ENCODE measurements at regions not wholly inside any gene's neighbourhood (a gene's known extent, or its start where the extent isn't known, plus 50 kb on each side); places are given as distances from the start of the nearest gene placed in this dataset.

- H3K27ac ChIP-seq (ENCODE audit: insufficient read depth, low read length): no peak overlapping the region
- H3K9me3 ChIP-seq (ENCODE audit: control insufficient read depth, insufficient read depth, low read depth, low read length): no peaks in the 10 kb centered on the region
- DNase-seq (ENCODE audit: low read depth in 2 of 2): peak in 1 of 2 donors; percentile 42
- TF ChIP-seq CTCF (conservative IDR thresholded peaks at IDR 0.05 in 1 of 2, IDR thresholded peaks at IDR 0.05 in 1 of 2; ENCODE audit: low read depth in 1 of 2, low read length in 2 of 2) (no peak), EZH2 (IDR thresholded peaks at IDR 0.05; ENCODE audit: low read length, missing control alignments) (no peak)
- H3K27me3 ChIP-seq (ENCODE audit: control insufficient read depth, insufficient read depth, low read length): no peaks in the 10 kb centered on the region
- no peak overlapping the region for H3K4me3 ChIP-seq (replicated peaks in 1 of 4; ENCODE audit: control extremely low read depth in 1 of 4, insufficient read depth in 1 of 4, low read depth in 3 of 4, low read length in 4 of 4)
- no peaks in the 10 kb centered on the region for H4K20me1 ChIP-seq (ENCODE audit: control insufficient read depth, extremely low read depth, insufficient read depth, low read length)
- no peaks in the 10 kb centered on the region for H3K36me3 ChIP-seq (ENCODE audit: control insufficient read depth, insufficient read depth, low read length)
- no peak overlapping the region for H2AFZ ChIP-seq (ENCODE audit: low read length)
- no peaks in the 10 kb centered on the region for H3K79me2 ChIP-seq (ENCODE audit: control insufficient read depth, insufficient read depth, low read length)
- no peak overlapping the region for H3K9ac ChIP-seq (ENCODE audit: insufficient read depth, low read length)
- H3K4me2 ChIP-seq (ENCODE audit: extremely low read depth, insufficient read depth, low read length): no peak overlapping the region
- H3K4me1 ChIP-seq (ENCODE audit: control insufficient read depth, extremely low read depth, insufficient read depth, low read length): no peaks in the 10 kb centered on the region
These were observed 385.6 kb upstream of the PKN2 start for GRCh38 chr1:88298506-88298905.

- DNase-seq (ENCODE audit: low read depth in 2 of 2): no peak
- Histone ChIP-seq H4K20me1 (ENCODE audit: control insufficient read depth, extremely low read depth, insufficient read depth, low read length) (no peaks in the 10 kb centered on the region), H2AFZ (ENCODE audit: low read length) (no peak overlapping the region), H3K27me3 (ENCODE audit: control insufficient read depth, insufficient read depth, low read length) (no peaks in the 10 kb centered on the region), H3K9ac (ENCODE audit: insufficient read depth, low read length) (no peak overlapping the region), H3K4me1 (ENCODE audit: control insufficient read depth, extremely low read depth, insufficient read depth, low read length) (no peaks in the 10 kb centered on the region), H3K79me2 (ENCODE audit: control insufficient read depth, insufficient read depth, low read length) (no peaks in the 10 kb centered on the region), H3K36me3 (ENCODE audit: control insufficient read depth, insufficient read depth, low read length) (no peaks in the 10 kb centered on the region), H3K4me2 (ENCODE audit: extremely low read depth, insufficient read depth, low read length) (no peak overlapping the region), H3K9me3 (ENCODE audit: control insufficient read depth, insufficient read depth, low read depth, low read length) (no peaks in the 10 kb centered on the region), H3K27ac (ENCODE audit: insufficient read depth, low read length) (no peak overlapping the region), H3K4me3 (replicated peaks in 1 of 4; ENCODE audit: control extremely low read depth in 1 of 4, insufficient read depth in 1 of 4, low read depth in 3 of 4, low read length in 4 of 4) (no peak overlapping the region)
- TF ChIP-seq CTCF (conservative IDR thresholded peaks at IDR 0.05 in 1 of 2, IDR thresholded peaks at IDR 0.05 in 1 of 2; ENCODE audit: low read depth in 1 of 2, low read length in 2 of 2) (no peak), EZH2 (IDR thresholded peaks at IDR 0.05; ENCODE audit: low read length, missing control alignments) (no peak)
These were observed 383.3 kb upstream of the PKN2 start for GRCh38 chr1:88300752-88301263.

- Histone ChIP-seq H3K9ac (ENCODE audit: insufficient read depth, low read length) (no peak overlapping the region), H3K4me1 (ENCODE audit: control insufficient read depth, extremely low read depth, insufficient read depth, low read length) (no peaks in the 10 kb centered on the region), H3K4me2 (ENCODE audit: extremely low read depth, insufficient read depth, low read length) (no peak overlapping the region), H3K79me2 (ENCODE audit: control insufficient read depth, insufficient read depth, low read length) (no peaks in the 10 kb centered on the region), H3K9me3 (ENCODE audit: control insufficient read depth, insufficient read depth, low read depth, low read length) (no peaks in the 10 kb centered on the region), H4K20me1 (ENCODE audit: control insufficient read depth, extremely low read depth, insufficient read depth, low read length) (no peaks in the 10 kb centered on the region), H3K4me3 (replicated peaks in 1 of 4; ENCODE audit: control extremely low read depth in 1 of 4, insufficient read depth in 1 of 4, low read depth in 3 of 4, low read length in 4 of 4) (no peak overlapping the region), H3K27me3 (ENCODE audit: control insufficient read depth, insufficient read depth, low read length) (no peaks in the 10 kb centered on the region), H2AFZ (ENCODE audit: low read length) (no peak overlapping the region), H3K27ac (ENCODE audit: insufficient read depth, low read length) (no peak overlapping the region), H3K36me3 (ENCODE audit: control insufficient read depth, insufficient read depth, low read length) (no peaks in the 10 kb centered on the region)
- DNase-seq (ENCODE audit: low read depth in 2 of 2): peak; percentile 42 to 70
- TF ChIP-seq CTCF (conservative IDR thresholded peaks at IDR 0.05 in 1 of 2, IDR thresholded peaks at IDR 0.05 in 1 of 2; ENCODE audit: low read depth in 1 of 2, low read length in 2 of 2) (peak; percentile 56 to 66), EZH2 (IDR thresholded peaks at IDR 0.05; ENCODE audit: low read length, missing control alignments) (no peak)
These were observed 381.1 kb upstream of the PKN2 start for GRCh38 chr1:88302843-88303486.

Measured in fibroblast of lung (primary cell).